ENCODE measurements at regions not wholly inside any gene's neighbourhood (a gene's known extent, or its start where the extent isn't known, plus 50 kb on each side); places are given as distances from the start of the nearest gene placed in this dataset.

- H3K4me2 ChIP-seq (ENCODE audit: low read length), result no peak overlapping the region
- H3K36me3 ChIP-seq (replicated peaks; ENCODE audit: low read depth, low read length), result no peaks in the 10 kb centered on the region
- H3K27me3 ChIP-seq (ENCODE audit: low read depth, low read length), result no peaks in the 10 kb centered on the region
- H3K4me1 ChIP-seq (ENCODE audit: low read length), result no peaks in the 10 kb centered on the region
- no peaks in the 10 kb centered on the region for H4K20me1 ChIP-seq (ENCODE audit: insufficient read depth, low read length)
- no peaks in the 10 kb centered on the region for H3K9me3 ChIP-seq (ENCODE audit: insufficient read depth, low read length)
- H3K79me2 ChIP-seq (ENCODE audit: low read length), result no peaks in the 10 kb centered on the region
- H3K9ac ChIP-seq (ENCODE audit: low read length), result no peak overlapping the region
- no peak overlapping the region for H3K27ac ChIP-seq (ENCODE audit: low read length)
- TF ChIP-seq CTCF (IDR thresholded peaks at IDR 0.05; ENCODE audit: low read depth, low read length), result no peak
- TF ChIP-seq EZH2phosphoT487 (IDR thresholded peaks at IDR 0.05; ENCODE audit: low read depth), result no peak
- no peak overlapping the region for H3K4me3 ChIP-seq (ENCODE audit: low read length)
- no peak overlapping the region for H2AFZ ChIP-seq (ENCODE audit: low read depth, low read length)
These were observed 54.1 kb upstream of the FOXQ1 start for GRCh38 chr6:1257778-1258177.

- H3K4me2 ChIP-seq (ENCODE audit: low read length), result no peak overlapping the region
- no peaks in the 10 kb centered on the region for H3K36me3 ChIP-seq (replicated peaks; ENCODE audit: low read depth, low read length)
- no peak for TF ChIP-seq EZH2phosphoT487 (IDR thresholded peaks at IDR 0.05; ENCODE audit: low read depth)
- no peak for TF ChIP-seq CTCF (IDR thresholded peaks at IDR 0.05; ENCODE audit: low read depth, low read length)
- H3K4me1 ChIP-seq (ENCODE audit: low read length), result no peaks in the 10 kb centered on the region
- no peaks in the 10 kb centered on the region for H3K9me3 ChIP-seq (ENCODE audit: insufficient read depth, low read length)
- no peaks in the 10 kb centered on the region for H3K79me2 ChIP-seq (ENCODE audit: low read length)
- H3K27me3 ChIP-seq (ENCODE audit: low read depth, low read length), result no peaks in the 10 kb centered on the region
- H2AFZ ChIP-seq (ENCODE audit: low read depth, low read length), result no peak overlapping the region
- no peaks in the 10 kb centered on the region for H4K20me1 ChIP-seq (ENCODE audit: insufficient read depth, low read length)
- no peak overlapping the region for H3K27ac ChIP-seq (ENCODE audit: low read length)
- H3K4me3 ChIP-seq (ENCODE audit: low read length), result no peak overlapping the region
- H3K9ac ChIP-seq (ENCODE audit: low read length), result no peak overlapping the region
These were observed 55.4 kb upstream of the FOXQ1 start for GRCh38 chr6:1256435-1257008.

GRCh38 chr6:1255636-1256365 lies 56.1 kb upstream of the FOXQ1 start:
- no peak overlapping the region for H3K9ac ChIP-seq (ENCODE audit: low read length)
- no peaks in the 10 kb centered on the region for H3K36me3 ChIP-seq (replicated peaks; ENCODE audit: low read depth, low read length)
- TF ChIP-seq EZH2phosphoT487 (IDR thresholded peaks at IDR 0.05; ENCODE audit: low read depth), result no peak
- H3K4me3 ChIP-seq (ENCODE audit: low read length), result no peak overlapping the region
- H3K9me3 ChIP-seq (ENCODE audit: insufficient read depth, low read length), result no peaks in the 10 kb centered on the region
- H3K79me2 ChIP-seq (ENCODE audit: low read length), result no peaks in the 10 kb centered on the region
- H3K27me3 ChIP-seq (ENCODE audit: low read depth, low read length), result no peaks in the 10 kb centered on the region
- H3K4me1 ChIP-seq (ENCODE audit: low read length), result no peaks in the 10 kb centered on the region
- no peak overlapping the region for H2AFZ ChIP-seq (ENCODE audit: low read depth, low read length)
- H3K4me2 ChIP-seq (ENCODE audit: low read length), result no peak overlapping the region
- H4K20me1 ChIP-seq (ENCODE audit: insufficient read depth, low read length), result no peaks in the 10 kb centered on the region
- no peak overlapping the region for H3K27ac ChIP-seq (ENCODE audit: low read length)

- TF ChIP-seq CTCF (IDR thresholded peaks at IDR 0.05; ENCODE audit: low read depth, low read length) (no peak), EZH2phosphoT487 (IDR thresholded peaks at IDR 0.05; ENCODE audit: low read depth) (no peak)
These were observed 57.6 kb upstream of the FOXQ1 start for GRCh38 chr6:1254326-1254725.

More at GRCh38 chr6:1254326-1254725, 57.6 kb upstream of the FOXQ1 start:
- no peaks in the 10 kb centered on the region for H3K79me2 ChIP-seq (ENCODE audit: low read length)
- no peak overlapping the region for H2AFZ ChIP-seq (ENCODE audit: low read depth, low read length)
- no peak overlapping the region for H3K4me2 ChIP-seq (ENCODE audit: low read length)
- no peaks in the 10 kb centered on the region for H3K4me1 ChIP-seq (ENCODE audit: low read length)
- no peak overlapping the region for H3K4me3 ChIP-seq (ENCODE audit: low read length)
- no peak overlapping the region for H3K27ac ChIP-seq (ENCODE audit: low read length)
- H3K9me3 ChIP-seq (ENCODE audit: insufficient read depth, low read length), result no peaks in the 10 kb centered on the region
- no peak overlapping the region for H3K9ac ChIP-seq (ENCODE audit: low read length)
- H3K36me3 ChIP-seq (replicated peaks; ENCODE audit: low read depth, low read length), result no peaks in the 10 kb centered on the region
- no peaks in the 10 kb centered on the region for H4K20me1 ChIP-seq (ENCODE audit: insufficient read depth, low read length)
- 0 out of 2 replicates have a peak, but pooled peaks cover 3% of the 10 kb centered on the region for H3K27me3 ChIP-seq (ENCODE audit: low read depth, low read length)
